ENCODE measurements at regions not wholly inside any gene's neighbourhood (a gene's known extent, or its start where the extent isn't known, plus 50 kb on each side); places are given as distances from the start of the nearest gene placed in this dataset.

DNA sequence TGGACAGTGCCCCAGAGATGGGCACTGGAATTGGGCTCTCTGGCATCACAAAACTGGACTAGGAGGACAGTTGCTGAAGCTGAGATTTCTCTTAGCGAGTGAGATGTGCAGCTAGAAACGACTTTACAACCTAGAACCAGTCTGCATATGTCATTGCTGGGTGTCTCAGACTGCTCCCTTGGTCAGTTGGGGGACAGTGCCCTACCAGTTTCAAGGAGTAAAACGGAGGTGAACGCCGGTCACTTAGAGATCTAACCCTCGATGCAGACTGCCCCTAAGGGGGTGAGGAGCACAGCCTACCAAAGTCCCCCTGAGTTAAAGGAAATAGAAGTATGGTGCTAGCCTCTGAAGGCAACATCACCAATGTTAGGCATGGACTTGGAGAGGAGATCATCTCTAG, 704.4 kb upstream of the CDH9 start:
- Histone ChIP-seq H3K4me1 (ENCODE audit: control insufficient read depth in 1 of 2, insufficient read depth in 2 of 2, low read depth in 1 of 2, low read length in 1 of 2) (no peaks in the 10 kb centered on the region), H3K4me2 (no peak overlapping the region), H3K79me2 (ENCODE audit: insufficient read depth) (no peaks in the 10 kb centered on the region), H3K9me3 (no peaks in the 10 kb centered on the region), H3K9me2 (no peaks in the 10 kb centered on the region), H3K36me3 (replicated peaks in 1 of 2; ENCODE audit: control insufficient read depth in 1 of 2, insufficient read depth in 2 of 2, low read length in 1 of 2) (no peaks in the 10 kb centered on the region), H2AFZ (ENCODE audit: low read depth) (no peak overlapping the region), H3F3A (replicated peaks; ENCODE audit: insufficient read depth) (no peaks in the 10 kb centered on the region), H4K20me1 (ENCODE audit: insufficient read depth) (no peaks in the 10 kb centered on the region), H3K4me3 (ENCODE audit: low read depth in 2 of 2, low read length in 1 of 2) (no peak overlapping the region), H3K27ac (ENCODE audit: low read depth in 2 of 2, low read length in 1 of 2) (no peak overlapping the region), H3K9ac (no peak overlapping the region), H3K27me3 (ENCODE audit: insufficient read depth) (no peaks in the 10 kb centered on the region)
- ChIA-PET CTCF (no interaction called here), POLR2A (no interaction called here)
- 28% methylated on average over 6 of the region's 6 CpGs for WGBS (ENCODE audit: low lambda C conversion rate)
- DNase-seq, result no peak
- TF ChIP-seq POLR2AphosphoS5 (IDR thresholded peaks at IDR 0.05; ENCODE audit: low read depth, low read length), result no peak
- TF ChIP-seq, protein P1, sequence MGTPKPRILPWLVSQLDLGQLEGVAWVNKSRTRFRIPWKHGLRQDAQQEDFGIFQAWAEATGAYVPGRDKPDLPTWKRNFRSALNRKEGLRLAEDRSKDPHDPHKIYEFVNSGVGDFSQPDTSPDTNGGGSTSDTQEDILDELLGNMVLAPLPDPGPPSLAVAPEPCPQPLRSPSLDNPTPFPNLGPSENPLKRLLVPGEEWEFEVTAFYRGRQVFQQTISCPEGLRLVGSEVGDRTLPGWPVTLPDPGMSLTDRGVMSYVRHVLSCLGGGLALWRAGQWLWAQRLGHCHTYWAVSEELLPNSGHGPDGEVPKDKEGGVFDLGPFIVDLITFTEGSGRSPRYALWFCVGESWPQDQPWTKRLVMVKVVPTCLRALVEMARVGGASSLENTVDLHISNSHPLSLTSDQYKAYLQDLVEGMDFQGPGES (IDR thresholded peaks at IDR 0.05; ENCODE audit: low read depth, low read length), result no peak
- TF ChIP-seq RCOR1 (IDR thresholded peaks at IDR 0.05; ENCODE audit: low read length), result no peak
- TF ChIP-seq NRF1 (IDR thresholded peaks at IDR 0.05; ENCODE audit: low read depth, low read length), result no peak
- TF ChIP-seq RAD21 (IDR thresholded peaks at IDR 0.05; ENCODE audit: low read length), result no peak

DNA sequence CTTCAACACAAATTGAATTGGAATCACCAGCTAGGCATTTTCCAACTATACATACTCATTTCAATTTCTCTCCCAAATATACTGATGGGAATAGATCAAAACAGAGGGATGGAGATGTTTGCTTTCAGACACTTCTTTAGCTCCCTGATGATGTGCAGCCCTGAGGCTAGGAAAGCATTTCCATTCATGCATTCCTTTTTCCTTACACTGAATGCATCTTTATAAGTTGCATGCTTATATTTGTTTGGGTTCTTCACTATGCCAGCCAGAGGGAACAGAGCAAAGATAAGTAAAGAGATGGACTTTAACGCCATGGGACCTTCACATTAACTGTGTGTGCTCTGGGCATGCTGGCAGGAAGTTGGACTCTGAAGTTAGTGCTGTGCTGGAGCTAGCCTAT, 696.5 kb upstream of the CDH9 start:
- Histone ChIP-seq H3K27me3 (ENCODE audit: insufficient read depth) (no peaks in the 10 kb centered on the region), H4K20me1 (ENCODE audit: insufficient read depth) (no peaks in the 10 kb centered on the region), H3K4me1 (ENCODE audit: control insufficient read depth in 1 of 2, insufficient read depth in 2 of 2, low read depth in 1 of 2, low read length in 1 of 2) (no peaks in the 10 kb centered on the region), H3K27ac (ENCODE audit: low read depth in 2 of 2, low read length in 1 of 2) (no peak overlapping the region), H2AFZ (ENCODE audit: low read depth) (no peak overlapping the region), H3K36me3 (replicated peaks in 1 of 2; ENCODE audit: control insufficient read depth in 1 of 2, insufficient read depth in 2 of 2, low read length in 1 of 2) (no peaks in the 10 kb centered on the region), H3K9ac (no peak overlapping the region), H3K4me2 (no peak overlapping the region), H3K9me2 (no peaks in the 10 kb centered on the region), H3K9me3 (no peaks in the 10 kb centered on the region), H3F3A (replicated peaks; ENCODE audit: insufficient read depth) (no peaks in the 10 kb centered on the region), H3K4me3 (ENCODE audit: low read depth in 2 of 2, low read length in 1 of 2) (no peak overlapping the region), H3K79me2 (ENCODE audit: insufficient read depth) (no peaks in the 10 kb centered on the region)
- TF ChIP-seq NRF1 (IDR thresholded peaks at IDR 0.05; ENCODE audit: low read depth, low read length) (no peak), EP300 (IDR thresholded peaks at IDR 0.05; ENCODE audit: borderline replicate concordance in 1 of 2, low read depth in 1 of 2, low read length in 1 of 2) (no peak), GABPA (IDR thresholded peaks at IDR 0.05; ENCODE audit: low read depth) (no peak), FOSL2 (IDR thresholded peaks at IDR 0.05; ENCODE audit: borderline replicate concordance, low read depth) (no peak), GATA2 (CRISPR knock-in tag; IDR thresholded peaks at IDR 0.05) (no peak), RFX5 (IDR thresholded peaks at IDR 0.05; ENCODE audit: low read length) (no peak), MXI1 (IDR thresholded peaks at IDR 0.05; ENCODE audit: low read depth, low read length) (no peak), SMC3 (IDR thresholded peaks at IDR 0.05; ENCODE audit: low read depth, low read length) (no peak)
- TF ChIP-seq, protein P2, sequence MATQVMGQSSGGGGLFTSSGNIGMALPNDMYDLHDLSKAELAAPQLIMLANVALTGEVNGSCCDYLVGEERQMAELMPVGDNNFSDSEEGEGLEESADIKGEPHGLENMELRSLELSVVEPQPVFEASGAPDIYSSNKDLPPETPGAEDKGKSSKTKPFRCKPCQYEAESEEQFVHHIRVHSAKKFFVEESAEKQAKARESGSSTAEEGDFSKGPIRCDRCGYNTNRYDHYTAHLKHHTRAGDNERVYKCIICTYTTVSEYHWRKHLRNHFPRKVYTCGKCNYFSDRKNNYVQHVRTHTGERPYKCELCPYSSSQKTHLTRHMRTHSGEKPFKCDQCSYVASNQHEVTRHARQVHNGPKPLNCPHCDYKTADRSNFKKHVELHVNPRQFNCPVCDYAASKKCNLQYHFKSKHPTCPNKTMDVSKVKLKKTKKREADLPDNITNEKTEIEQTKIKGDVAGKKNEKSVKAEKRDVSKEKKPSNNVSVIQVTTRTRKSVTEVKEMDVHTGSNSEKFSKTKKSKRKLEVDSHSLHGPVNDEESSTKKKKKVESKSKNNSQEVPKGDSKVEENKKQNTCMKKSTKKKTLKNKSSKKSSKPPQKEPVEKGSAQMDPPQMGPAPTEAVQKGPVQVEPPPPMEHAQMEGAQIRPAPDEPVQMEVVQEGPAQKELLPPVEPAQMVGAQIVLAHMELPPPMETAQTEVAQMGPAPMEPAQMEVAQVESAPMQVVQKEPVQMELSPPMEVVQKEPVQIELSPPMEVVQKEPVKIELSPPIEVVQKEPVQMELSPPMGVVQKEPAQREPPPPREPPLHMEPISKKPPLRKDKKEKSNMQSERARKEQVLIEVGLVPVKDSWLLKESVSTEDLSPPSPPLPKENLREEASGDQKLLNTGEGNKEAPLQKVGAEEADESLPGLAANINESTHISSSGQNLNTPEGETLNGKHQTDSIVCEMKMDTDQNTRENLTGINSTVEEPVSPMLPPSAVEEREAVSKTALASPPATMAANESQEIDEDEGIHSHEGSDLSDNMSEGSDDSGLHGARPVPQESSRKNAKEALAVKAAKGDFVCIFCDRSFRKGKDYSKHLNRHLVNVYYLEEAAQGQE (IDR thresholded peaks at IDR 0.05; ENCODE audit: low read depth, low read length), result no peak
- CTCF ChIA-PET, result no interaction called here
- POLR2A ChIA-PET, result no interaction called here
- DNase-seq, result no peak
- 5% methylated on average over 1 of the region's 1 CpG for WGBS (ENCODE audit: low lambda C conversion rate)

All from SK-N-SH (cell line).